Neural progenitor cell (in vitro differentiated cells): ENCODE measurements at regions not wholly inside any gene's neighbourhood (a gene's known extent, or its start where the extent isn't known, plus 50 kb on each side); places are given as distances from the start of the nearest gene placed in this dataset.

Experiments
- DNase-seq: peaks from one replicate; pipeline ENCODE4 v3.0.0-alpha.2; 2016; ENCODE audit warnings: low spot score
- H2AFZ ChIP-seq: fragments of 200-600 bp; sonication (generic); replicated peaks from 2 replicates; pipeline ENCODE4 v1.6.1; 2016; ENCODE audit warnings: antibody characterized with exemption
- H3F3A ChIP-seq: fragments of 200-600 bp; sonication (generic); 2 replicates; pipeline ENCODE4 v1.6.1; 2016; ENCODE audit warnings: antibody characterized with exemption, low read depth
- H3K27ac ChIP-seq: fragments of 200-600 bp; sonication (generic); 2 replicates; pipeline ENCODE4 v1.5.1; 2016; ENCODE audit warnings: mild to moderate bottlenecking
- H3K27me3 ChIP-seq: fragments of 200-600 bp; sonication (generic); 2 replicates; pipeline ENCODE4 v1.6.1; 2016; ENCODE audit warnings: mild to moderate bottlenecking, moderate library complexity
- H3K36me3 ChIP-seq: fragments of 200-600 bp; sonication (generic); 2 replicates; pipeline ENCODE4 v1.5.1; 2016
- H3K4me1 ChIP-seq: fragments of 200-600 bp; sonication (generic); 2 replicates; pipeline ENCODE4 v1.6.1; 2016; ENCODE audit warnings: mixed run types
- H3K4me2 ChIP-seq: fragments of 200-600 bp; sonication (generic); 2 replicates; pipeline ENCODE4 v1.6.1; 2016
- H3K4me3 ChIP-seq: fragments of 200-600 bp; sonication (generic); 2 replicates; pipeline ENCODE4 v1.5.1; 2016
- H3K79me2 ChIP-seq: fragments of 200-600 bp; sonication (generic); 2 replicates; pipeline ENCODE4 v1.6.1; 2016; ENCODE audit warnings: low read depth
- H3K9ac ChIP-seq: fragments of 200-600 bp; sonication (generic); 2 replicates; pipeline ENCODE4 v1.6.1; 2016
- H3K9me3 ChIP-seq: fragments of 200-600 bp; sonication (generic); 2 replicates; pipeline ENCODE4 v1.5.1; 2016; ENCODE audit warnings: low read depth
- H4K20me1 ChIP-seq: fragments of 200-600 bp; sonication (generic); 2 replicates; pipeline ENCODE4 v1.6.1; 2016; ENCODE audit warnings: low read depth
- H3K27ac Mint-ChIP-seq: 3 replicates; pipeline ENCODE4 v1.8.0; 2021; ENCODE audit warnings: mixed read lengths
- H3K27me3 Mint-ChIP-seq: 2 replicates; pipeline ENCODE4 v1.8.0; 2022; ENCODE audit warnings: low read depth, mild to moderate bottlenecking, inconsistent platforms, moderate library complexity, mixed read lengths; ENCODE audit not compliant: insufficient read depth
- H3K36me3 Mint-ChIP-seq: 3 replicates; pipeline ENCODE4 v1.8.0; 2021; ENCODE audit warnings: mixed read lengths
- H3K4me1 Mint-ChIP-seq: 3 replicates; pipeline ENCODE4 v1.8.0; 2021; ENCODE audit warnings: mixed read lengths
- H3K4me3 Mint-ChIP-seq: 3 replicates; pipeline ENCODE4 v1.8.0; 2021; ENCODE audit warnings: mild to moderate bottlenecking, moderate library complexity, mixed read lengths
- H3K9me3 Mint-ChIP-seq: 3 replicates; pipeline ENCODE4 v1.8.0; 2020; ENCODE audit warnings: mixed read lengths
- EZH2 ChIP-seq: fragments of 200-600 bp; sonication (generic); IDR thresholded peaks from 2 replicates; pipeline ENCODE4 v1.6.1; 2017; ENCODE audit warnings: antibody characterized with exemption, mild to moderate bottlenecking, moderate library complexity
- EZH2phosphoT487 ChIP-seq: fragments of 200-600 bp; sonication (generic); IDR thresholded peaks from 2 replicates; pipeline ENCODE4 v1.6.1; 2017; ENCODE audit warnings: antibody characterized with exemption
- TF ChIP-seq, protein P1 (sequence below): fragments of 200-600 bp; sonication (generic); IDR thresholded peaks from 2 replicates; pipeline ENCODE4 v1.5.1; 2017; ENCODE audit warnings: antibody characterized with exemption, mild to moderate bottlenecking

DNA sequence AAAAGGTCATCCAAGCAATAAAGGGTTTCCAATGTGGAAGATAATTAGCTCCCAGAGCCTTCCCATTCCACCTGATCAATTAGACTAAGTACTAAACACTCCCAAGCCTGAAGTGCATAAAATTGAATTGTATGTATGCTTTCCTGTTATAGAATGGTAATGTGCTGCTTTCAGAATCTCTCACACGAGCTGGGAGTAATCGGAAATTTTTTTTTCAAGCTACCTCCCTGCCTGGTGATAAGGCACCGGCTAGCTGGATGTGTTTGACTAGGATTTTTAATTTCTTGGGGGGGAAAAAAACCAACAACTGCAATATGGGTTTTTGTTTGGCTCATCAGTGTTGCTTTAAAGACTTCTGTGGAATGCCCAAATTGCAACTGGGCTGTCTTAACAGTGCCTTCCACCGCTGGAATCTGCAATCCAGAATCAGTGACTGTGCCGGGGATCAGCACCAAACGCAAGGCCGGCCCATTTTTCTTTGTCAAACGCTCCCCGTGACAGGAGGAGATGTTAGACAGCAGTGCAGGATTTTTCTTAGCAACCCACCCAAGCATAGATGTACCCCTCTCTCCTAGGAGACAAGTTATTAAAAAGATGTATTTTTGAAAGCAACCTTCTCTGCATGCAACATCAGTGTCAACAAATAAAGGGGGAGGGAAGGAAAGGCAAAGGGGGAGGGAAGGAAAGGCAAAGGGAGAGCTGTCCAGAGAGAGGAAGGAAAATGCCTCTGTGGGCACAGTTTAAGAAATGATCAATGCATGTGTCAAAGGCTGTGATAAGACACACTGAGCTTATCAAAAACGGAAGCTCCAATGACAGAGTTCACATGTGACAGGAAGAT, 387.2 kb downstream of the NPIPA8 start:
- no peaks in the 10 kb centered on the region for H3K9me3 ChIP-seq
- peaks cover 40% of the 10 kb centered on the region for H3K4me1 ChIP-seq
- TF ChIP-seq, protein P1, sequence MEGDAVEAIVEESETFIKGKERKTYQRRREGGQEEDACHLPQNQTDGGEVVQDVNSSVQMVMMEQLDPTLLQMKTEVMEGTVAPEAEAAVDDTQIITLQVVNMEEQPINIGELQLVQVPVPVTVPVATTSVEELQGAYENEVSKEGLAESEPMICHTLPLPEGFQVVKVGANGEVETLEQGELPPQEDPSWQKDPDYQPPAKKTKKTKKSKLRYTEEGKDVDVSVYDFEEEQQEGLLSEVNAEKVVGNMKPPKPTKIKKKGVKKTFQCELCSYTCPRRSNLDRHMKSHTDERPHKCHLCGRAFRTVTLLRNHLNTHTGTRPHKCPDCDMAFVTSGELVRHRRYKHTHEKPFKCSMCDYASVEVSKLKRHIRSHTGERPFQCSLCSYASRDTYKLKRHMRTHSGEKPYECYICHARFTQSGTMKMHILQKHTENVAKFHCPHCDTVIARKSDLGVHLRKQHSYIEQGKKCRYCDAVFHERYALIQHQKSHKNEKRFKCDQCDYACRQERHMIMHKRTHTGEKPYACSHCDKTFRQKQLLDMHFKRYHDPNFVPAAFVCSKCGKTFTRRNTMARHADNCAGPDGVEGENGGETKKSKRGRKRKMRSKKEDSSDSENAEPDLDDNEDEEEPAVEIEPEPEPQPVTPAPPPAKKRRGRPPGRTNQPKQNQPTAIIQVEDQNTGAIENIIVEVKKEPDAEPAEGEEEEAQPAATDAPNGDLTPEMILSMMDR, result no peak
- TF ChIP-seq EZH2phosphoT487, result no peak
- TF ChIP-seq EZH2, result no peak
- Mint-ChIP-seq H3K4me1 (peaks cover 47% of the 10 kb centered on the region), H3K27ac (peak overlapping the region; percentile 76), H3K27me3 (peaks cover 5% of the 10 kb centered on the region), H3K4me3 (peak overlapping the region; percentile 5), H3K36me3 (no peaks in the 10 kb centered on the region), H3K9me3 (no peaks in the 10 kb centered on the region)
- no peaks in the 10 kb centered on the region for H3F3A ChIP-seq
- peak overlapping the region; percentile 77 for H2AFZ ChIP-seq
- H3K9ac ChIP-seq, result no peak overlapping the region
- no peaks in the 10 kb centered on the region for H4K20me1 ChIP-seq
- peak overlapping the region; percentile 12 for H3K4me2 ChIP-seq
- H3K79me2 ChIP-seq, result no peaks in the 10 kb centered on the region
- DNase-seq, result peak; percentile 54
- H3K36me3 ChIP-seq, result no peaks in the 10 kb centered on the region
- no peak overlapping the region for H3K27ac ChIP-seq
- no peaks in the 10 kb centered on the region for H3K27me3 ChIP-seq
- no peak overlapping the region for H3K4me3 ChIP-seq

DNA sequence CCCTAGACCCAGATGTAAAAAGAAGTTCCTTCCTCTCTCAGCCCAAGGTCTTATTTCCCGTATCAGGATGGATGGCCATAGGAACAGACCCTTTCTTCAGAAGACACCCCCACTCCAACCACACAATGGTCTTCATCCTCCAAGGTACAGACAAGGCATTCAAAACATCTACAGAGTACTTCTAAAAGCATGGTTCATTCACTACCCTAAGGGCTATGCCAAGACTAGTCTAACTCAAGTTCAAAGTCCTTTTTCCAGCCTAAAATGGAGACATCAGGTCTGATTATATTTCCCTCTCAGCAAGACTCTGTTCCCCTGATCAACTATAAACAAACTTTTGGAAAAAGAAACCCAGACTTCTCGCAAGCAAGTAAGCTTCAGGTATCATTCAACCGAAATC, 388.9 kb downstream of the NPIPA8 start:
- H3K4me3 Mint-ChIP-seq, result no peak overlapping the region
- no peak overlapping the region for H3K4me2 ChIP-seq
- H3K9ac ChIP-seq, result no peak overlapping the region
- no peak for DNase-seq
- H4K20me1 ChIP-seq, result no peaks in the 10 kb centered on the region
- no peak overlapping the region for H3K4me3 ChIP-seq
- H3K9me3 Mint-ChIP-seq, result peaks cover 3% of the 10 kb centered on the region
- no peak overlapping the region for H3K27ac ChIP-seq
- H3K79me2 ChIP-seq, result no peaks in the 10 kb centered on the region
- H3K4me1 ChIP-seq, result peaks cover 33% of the 10 kb centered on the region
- H2AFZ ChIP-seq, result no peak overlapping the region
- H3K4me1 Mint-ChIP-seq, result peaks cover 41% of the 10 kb centered on the region
- no peaks in the 10 kb centered on the region for H3F3A ChIP-seq
- H3K27me3 ChIP-seq, result no peaks in the 10 kb centered on the region
- TF ChIP-seq, protein P1, result no peak
- TF ChIP-seq EZH2phosphoT487 (no peak), EZH2 (no peak)
- H3K36me3 ChIP-seq, result no peaks in the 10 kb centered on the region
- H3K36me3 Mint-ChIP-seq, result no peaks in the 10 kb centered on the region
- no peaks in the 10 kb centered on the region for H3K9me3 ChIP-seq
- peaks cover 5% of the 10 kb centered on the region for H3K27me3 Mint-ChIP-seq
- peak overlapping the region; percentile 30 for H3K27ac Mint-ChIP-seq

GRCh38 chr16:17947165-17947564, 389.4 kb downstream of the NPIPA8 start:
- Histone ChIP-seq H3K9me3 (no peaks in the 10 kb centered on the region), H2AFZ (no peak overlapping the region), H4K20me1 (no peaks in the 10 kb centered on the region), H3K4me2 (no peak overlapping the region), H3K36me3 (no peaks in the 10 kb centered on the region), H3K27ac (no peak overlapping the region), H3K9ac (no peak overlapping the region), H3K79me2 (no peaks in the 10 kb centered on the region), H3K4me3 (no peak overlapping the region), H3K27me3 (no peaks in the 10 kb centered on the region), H3F3A (no peaks in the 10 kb centered on the region), H3K4me1 (peaks cover 33% of the 10 kb centered on the region)
- Mint-ChIP-seq H3K27me3 (peaks cover 5% of the 10 kb centered on the region), H3K36me3 (no peaks in the 10 kb centered on the region), H3K27ac (peak overlapping the region; percentile 30), H3K9me3 (peaks cover 5% of the 10 kb centered on the region), H3K4me1 (peaks cover 41% of the 10 kb centered on the region), H3K4me3 (no peak overlapping the region)
- no peak for DNase-seq
- TF ChIP-seq EZH2 (no peak), EZH2phosphoT487 (no peak)
- TF ChIP-seq, protein P1, result no peak
